Caco-2 (cell line): ENCODE measurements at regions not wholly inside any gene's neighbourhood (a gene's known extent, or its start where the extent isn't known, plus 50 kb on each side); places are given as distances from the start of the nearest gene placed in this dataset.

ENCODE experiments used
- BruUV-seq: library from RNA; stranded (reverse); fragments of 400-500 nt; replicated peaks from 2 replicates; lab custom pipeline; 2021; lab: Mats Ljungman, UMichigan
- CTCF ChIA-PET: fragments of 300-600 bp; sonication (Branson Sonifier 250); formaldehyde crosslinking; loops from one replicate; lab custom pipeline; 2022; ENCODE audit warnings: antibody characterized with exemption; lab: Charles Lee
- POLR2A ChIA-PET: fragments of 300-600 bp; sonication (Branson Sonifier 250); formaldehyde crosslinking; loops from one replicate; lab custom pipeline; 2022; ENCODE audit warnings: antibody characterized with exemption; lab: Charles Lee
- DNase-seq, 2 experiments: peaks; one replicate each; pipeline versions ENCODE4 v3.0.0 to v3.0.0-alpha.2; 2020 to 2022
- H3K27me3 ChIP-seq: replicated peaks from 2 replicates; pipeline ENCODE4 v1.6.0; 2011; ENCODE audit warnings: low read length; ENCODE audit not compliant: control insufficient read depth, insufficient read depth
- H3K36me3 ChIP-seq: 2 replicates; pipeline ENCODE4 v1.5.1; 2011; ENCODE audit warnings: low read length; ENCODE audit not compliant: control insufficient read depth, insufficient read depth
- H3K4me1 ChIP-seq: fragments of 250-450 bp; sonication (Bioruptor Pico); 2 replicates; pipeline ENCODE4 v1.5.1; 2020; ENCODE audit warnings: mild to moderate bottlenecking
- H3K4me3 ChIP-seq: 2 replicates; pipeline ENCODE4 v1.5.1; 2011; ENCODE audit warnings: low read depth, mild to moderate bottlenecking, control low read depth, low read length
- H3K9me3 ChIP-seq: fragments of 250-450 bp; sonication (Bioruptor Pico); 2 replicates; pipeline ENCODE4 v1.5.1; 2020; ENCODE audit warnings: mild to moderate bottlenecking, moderate library complexity
- H3K27ac Mint-ChIP-seq: one replicate; pipeline ENCODE4 v1.8.0; 2022; ENCODE audit warnings: mixed read lengths; ENCODE audit not compliant: unreplicated experiment
- H3K27me3 Mint-ChIP-seq: one replicate; pipeline ENCODE4 v1.8.0; 2022; ENCODE audit warnings: mixed read lengths; ENCODE audit not compliant: insufficient read depth, unreplicated experiment
- H3K36me3 Mint-ChIP-seq: one replicate; pipeline ENCODE4 v1.8.0; 2022; ENCODE audit warnings: mild to moderate bottlenecking, mixed read lengths; ENCODE audit not compliant: insufficient read depth, unreplicated experiment
- H3K4me1 Mint-ChIP-seq: one replicate; pipeline ENCODE4 v1.8.0; 2022; ENCODE audit warnings: low read depth, mixed read lengths; ENCODE audit not compliant: unreplicated experiment
- H3K4me3 Mint-ChIP-seq: one replicate; pipeline ENCODE4 v1.8.0; 2022; ENCODE audit warnings: mild to moderate bottlenecking, moderate library complexity, mixed read lengths; ENCODE audit not compliant: unreplicated experiment
- H3K9me3 Mint-ChIP-seq: one replicate; pipeline ENCODE4 v1.8.0; 2022; ENCODE audit warnings: mixed read lengths; ENCODE audit not compliant: unreplicated experiment
- CTCF ChIP-seq, 2 experiments: fragments of 200-600 bp in 1 of 2; IDR thresholded peaks; 1 replicate in 1 of 2; 2 replicates in 1 of 2; pipeline versions ENCODE4 v1.5.1 to v1.8.0; 2011 to 2022; ENCODE audit warnings: antibody characterized with exemption in 1 of 2, control low read depth in 1 of 2, inconsistent platforms in 1 of 2, low read depth in 1 of 2, low read length in 1 of 2, mild to moderate bottlenecking in 1 of 2, moderate library complexity in 1 of 2; ENCODE audit not compliant: insufficient read depth in 1 of 2, severe bottlenecking in 1 of 2, unreplicated experiment in 1 of 2
- intact Hi-C: fragments of 100-400 bp; cut with micrococcal nuclease; formaldehyde crosslinking; loops from one replicate; pipeline ENCODE4 v1.10.0; 2022; ENCODE audit not compliant: unreplicated experiment

GRCh38 chr4:16416601-16417000 lies 190.3 kb upstream of the TAPT1 start:
- no peak overlapping the region for H3K4me3 ChIP-seq
- no peaks in the 10 kb centered on the region for H3K4me1 Mint-ChIP-seq
- H3K36me3 Mint-ChIP-seq = no peaks in the 10 kb centered on the region
- no peaks in the 10 kb centered on the region for H3K27me3 ChIP-seq
- H3K4me3 Mint-ChIP-seq = no peak overlapping the region
- CTCF ChIA-PET = no interaction called here
- H3K9me3 Mint-ChIP-seq = peaks cover 12% of the 10 kb centered on the region
- H3K36me3 ChIP-seq = no peaks in the 10 kb centered on the region
- H3K27me3 Mint-ChIP-seq = peaks cover 11% of the 10 kb centered on the region
- POLR2A ChIA-PET = no interaction called here
- H3K9me3 ChIP-seq = no peaks in the 10 kb centered on the region
- no peaks in the 10 kb centered on the region for H3K4me1 ChIP-seq
- H3K27ac Mint-ChIP-seq = no peak overlapping the region
- intact Hi-C loops = no loop called here
- DNase-seq = no peak
- BruUV-seq = no TSS peak
- TF ChIP-seq CTCF (IDR thresholded peaks at IDR 0.05; ENCODE audit: insufficient read depth in 1 of 2, low read depth in 1 of 2, low read length in 1 of 2, severe bottlenecking in 1 of 2, unreplicated experiment in 1 of 2) = no peak

GRCh38 chr4:16415751-16416150 lies 189.5 kb upstream of the TAPT1 start:
- ChIA-PET CTCF (no interaction called here), POLR2A (no interaction called here)
- H3K4me1 ChIP-seq = no peaks in the 10 kb centered on the region
- H3K27ac Mint-ChIP-seq = no peak overlapping the region
- no peak overlapping the region for H3K4me3 Mint-ChIP-seq
- DNase-seq = no peak
- no peaks in the 10 kb centered on the region for H3K36me3 Mint-ChIP-seq
- peaks cover 11% of the 10 kb centered on the region for H3K27me3 Mint-ChIP-seq
- BruUV-seq = no TSS peak
- no peaks in the 10 kb centered on the region for H3K9me3 ChIP-seq
- H3K4me1 Mint-ChIP-seq = no peaks in the 10 kb centered on the region
- no peak for TF ChIP-seq CTCF (IDR thresholded peaks at IDR 0.05; ENCODE audit: insufficient read depth in 1 of 2, low read depth in 1 of 2, low read length in 1 of 2, severe bottlenecking in 1 of 2, unreplicated experiment in 1 of 2)
- H3K9me3 Mint-ChIP-seq = peaks cover 12% of the 10 kb centered on the region
- H3K36me3 ChIP-seq = no peaks in the 10 kb centered on the region
- H3K4me3 ChIP-seq = no peak overlapping the region
- intact Hi-C loops = no loop called here
- H3K27me3 ChIP-seq = no peaks in the 10 kb centered on the region

GRCh38 chr4:16413814-16414555 lies 187.7 kb upstream of the TAPT1 start:
- no TSS peak for BruUV-seq
- intact Hi-C loops = no loop called here
- Mint-ChIP-seq H3K4me3 (no peak overlapping the region), H3K9me3 (no peaks in the 10 kb centered on the region), H3K4me1 (no peaks in the 10 kb centered on the region), H3K27ac (no peak overlapping the region), H3K27me3 (peaks cover 11% of the 10 kb centered on the region), H3K36me3 (no peaks in the 10 kb centered on the region)
- ChIA-PET POLR2A (no interaction called here), CTCF (no interaction called here)
- no peak for DNase-seq
- no peaks in the 10 kb centered on the region for H3K9me3 ChIP-seq
- no peaks in the 10 kb centered on the region for H3K27me3 ChIP-seq
- no peaks in the 10 kb centered on the region for H3K36me3 ChIP-seq
- TF ChIP-seq CTCF (IDR thresholded peaks at IDR 0.05; ENCODE audit: insufficient read depth in 1 of 2, low read depth in 1 of 2, low read length in 1 of 2, severe bottlenecking in 1 of 2, unreplicated experiment in 1 of 2) = no peak
- H3K4me1 ChIP-seq = no peaks in the 10 kb centered on the region
- no peak overlapping the region for H3K4me3 ChIP-seq
